SK-N-SH (cell line): ENCODE measurements at regions not wholly inside any gene's neighbourhood (a gene's known extent, or its start where the extent isn't known, plus 50 kb on each side); places are given as distances from the start of the nearest gene placed in this dataset.

Experiments
- CTCF ChIA-PET: fragments of 300-600, 350-600 bp; formaldehyde crosslinking; extraction: SDS; loops from one replicate; lab custom pipeline; 2021; lab: Yijun Ruan, JAX
- POLR2A ChIA-PET: fragments of 350-600 bp; sonication (Branson Sonifier 250); formaldehyde crosslinking; extraction: SDS; loops from one replicate; lab custom pipeline; 2020; ENCODE audit warnings: antibody characterized with exemption, inconsistent platforms; lab: Yijun Ruan, JAX
- DNase-seq: peaks from one replicate; pipeline ENCODE4 v3.0.0; 2012
- H2AFZ ChIP-seq: fragments of 200-600 bp; sonication (generic); 2 replicates; pipeline ENCODE4 v1.8.1; 2016; ENCODE audit warnings: antibody characterized with exemption, mild to moderate bottlenecking, low read depth
- H3F3A ChIP-seq: fragments of 200-600 bp; sonication (generic); replicated peaks from 2 replicates; pipeline ENCODE3; 2016; ENCODE audit warnings: antibody characterized with exemption, mild to moderate bottlenecking; ENCODE audit not compliant: insufficient read depth
- H3K27ac ChIP-seq, 2 experiments: fragments of 200-500 bp in 1 of 2; fragments of 200-600 bp in 1 of 2; sonication (Bioruptor generic) in 1 of 2; sonication (generic), shearing (Covaris generic) in 1 of 2; 2 replicates each; pipeline versions ENCODE4 v1.5.1 to v1.6.1; 2014 to 2016; ENCODE audit warnings: low read depth in 2 of 2, inconsistent platforms in 1 of 2, low read length in 1 of 2, mild to moderate bottlenecking in 1 of 2, mixed read lengths in 1 of 2
- H3K27me3 ChIP-seq: fragments of 200-600 bp; sonication (generic), shearing (Covaris generic); 2 replicates; pipeline ENCODE4 v1.6.1; 2016; ENCODE audit warnings: mixed run types; ENCODE audit not compliant: insufficient read depth
- H3K36me3 ChIP-seq, 2 experiments: fragments of 200-500 bp in 1 of 2; fragments of 200-600 bp in 1 of 2; sonication (Bioruptor generic) in 1 of 2; sonication (generic) in 1 of 2; replicated peaks in 1 of 2; 2 replicates each; pipeline versions ENCODE3 to v1.5.1; 2014 to 2016; ENCODE audit warnings: low read length in 1 of 2, mild to moderate bottlenecking in 1 of 2; ENCODE audit not compliant: insufficient read depth in 2 of 2, control insufficient read depth in 1 of 2
- H3K4me1 ChIP-seq, 2 experiments: fragments of 200-500 bp in 1 of 2; fragments of 200-600 bp in 1 of 2; sonication (Bioruptor generic) in 1 of 2; sonication (generic), shearing (Covaris generic) in 1 of 2; 2 replicates each; pipeline versions ENCODE4 v1.5.1 to v1.6.1; 2014 to 2016; ENCODE audit warnings: low read depth in 1 of 2, low read length in 1 of 2, mixed run types in 1 of 2; ENCODE audit not compliant: insufficient read depth in 2 of 2, control insufficient read depth in 1 of 2
- H3K4me2 ChIP-seq: fragments of 200-600 bp; sonication (generic), shearing (Covaris generic); 2 replicates; pipeline ENCODE4 v1.6.1; 2017; ENCODE audit warnings: mixed run types
- H3K4me3 ChIP-seq, 2 experiments: fragments of 200-500 bp in 1 of 2; fragments of 200-600 bp in 1 of 2; sonication (Bioruptor generic) in 1 of 2; sonication (generic), shearing (Covaris generic) in 1 of 2; 2 replicates each; pipeline versions ENCODE4 v1.5.1 to v1.8.1; 2014 to 2016; ENCODE audit warnings: low read depth in 2 of 2, inconsistent platforms in 1 of 2, low read length in 1 of 2, mild to moderate bottlenecking in 1 of 2, mixed read lengths in 1 of 2, moderate library complexity in 1 of 2
- H3K79me2 ChIP-seq: fragments of 200-600 bp; sonication (generic); 2 replicates; pipeline ENCODE4 v1.8.1; 2017; ENCODE audit warnings: mild to moderate bottlenecking; ENCODE audit not compliant: insufficient read depth
- H3K9ac ChIP-seq: fragments of 200-600 bp; sonication (generic); 2 replicates; pipeline ENCODE4 v1.6.1; 2017; ENCODE audit warnings: mixed run types
- H3K9me2 ChIP-seq: fragments of 200-600 bp; sonication (generic); 2 replicates; pipeline ENCODE4 v1.6.1; 2017; ENCODE audit warnings: mixed run types
- H3K9me3 ChIP-seq: fragments of 200-600 bp; sonication (generic); 2 replicates; pipeline ENCODE4 v1.6.1; 2017; ENCODE audit warnings: mixed run types, mild to moderate bottlenecking, moderate library complexity
- H4K20me1 ChIP-seq: fragments of 200-600 bp; sonication (generic); 2 replicates; pipeline ENCODE4 v1.6.1; 2017; ENCODE audit warnings: mild to moderate bottlenecking, mixed run types; ENCODE audit not compliant: insufficient read depth
- CHD2 ChIP-seq: fragments of 150-350 bp; IDR thresholded peaks from 2 replicates; pipeline ENCODE4 v1.6.1; 2018; ENCODE audit warnings: low read length; ENCODE audit not compliant: partially characterized antibody
- ELF1 ChIP-seq: IDR thresholded peaks from 2 replicates; pipeline ENCODE4 v1.4.0; 2012
- EZH2phosphoT487 ChIP-seq: fragments of 200-600 bp; sonication (generic); IDR thresholded peaks from 2 replicates; pipeline ENCODE4 v1.6.1; 2017; ENCODE audit warnings: low read depth, mixed run types, mild to moderate bottlenecking, antibody characterized with exemption, moderate library complexity, borderline replicate concordance
- FOSL2 ChIP-seq: IDR thresholded peaks from 2 replicates; pipeline ENCODE4 v1.4.0; 2012; ENCODE audit warnings: low read depth, mild to moderate bottlenecking, moderate library complexity, borderline replicate concordance
- GABPA ChIP-seq: IDR thresholded peaks from 2 replicates; pipeline ENCODE4 v1.4.0; 2012; ENCODE audit warnings: low read depth, mild to moderate bottlenecking
- GATA2 ChIP-seq: sonication (generic); formaldehyde crosslinking; IDR thresholded peaks from 2 replicates; pipeline ENCODE4 v1.5.0; 2020; ENCODE audit warnings: mild to moderate bottlenecking, missing genetic modification reagents
- JUND ChIP-seq: IDR thresholded peaks from 2 replicates; pipeline ENCODE4 v1.4.0; 2012
- MEF2A ChIP-seq: IDR thresholded peaks from 2 replicates; pipeline ENCODE4 v1.4.0; 2012; ENCODE audit warnings: low read depth, borderline replicate concordance
- MXI1 ChIP-seq: IDR thresholded peaks from 2 replicates; pipeline ENCODE4 v1.6.1; 2012; ENCODE audit warnings: mild to moderate bottlenecking, low read depth, low read length, improper control_type of control experiment
- NFIC ChIP-seq: IDR thresholded peaks from 2 replicates; pipeline ENCODE4 v1.4.0; 2012; ENCODE audit warnings: borderline replicate concordance
- POLR2AphosphoS5 ChIP-seq: IDR thresholded peaks from 2 replicates; pipeline ENCODE4 v1.6.1; 2012; ENCODE audit warnings: low read depth, low read length
- RAD21 ChIP-seq: IDR thresholded peaks from 2 replicates; pipeline ENCODE4 v1.6.1; 2012; ENCODE audit warnings: mild to moderate bottlenecking, low read length
- RCOR1 ChIP-seq: fragments of 150-350 bp; IDR thresholded peaks from 2 replicates; pipeline ENCODE4 v1.6.1; 2017; ENCODE audit warnings: antibody characterized with exemption, low read length
- RXRA ChIP-seq: IDR thresholded peaks from 2 replicates; pipeline ENCODE4 v1.4.0; 2012; ENCODE audit warnings: low read depth, mild to moderate bottlenecking, borderline replicate concordance
- SIN3A ChIP-seq: IDR thresholded peaks from 2 replicates; pipeline ENCODE4 v1.6.1; 2012; ENCODE audit warnings: low read depth, mild to moderate bottlenecking, low read length, moderate library complexity, borderline replicate concordance
- USF2 ChIP-seq: fragments of 150-350 bp; IDR thresholded peaks from 2 replicates; pipeline ENCODE4 v1.6.1; 2017; ENCODE audit warnings: antibody characterized with exemption, low read length, low read depth, borderline replicate concordance
- WGBS: methylation state at CpG from one replicate; pipeline ENCODE4 v1.1.6; 2017; ENCODE audit warnings: low lambda C conversion rate; 5-methylcytosine and 5-hydroxymethylcytosine counted together
- TF ChIP-seq, protein P1 (sequence below): IDR thresholded peaks from 2 replicates; pipeline ENCODE4 v1.4.0; 2012; ENCODE audit warnings: low read depth
- TF ChIP-seq, protein P2 (sequence below): fragments of 200-600 bp; sonication (generic); IDR thresholded peaks from 2 replicates; pipeline ENCODE4 v1.6.1; 2017; ENCODE audit warnings: antibody characterized with exemption, mild to moderate bottlenecking, moderate library complexity

- CTCF ChIA-PET = interaction anchor here (1.7 kb wide), 1 partner anchor 10 kb away, joined by 4 read pairs; no protein-coding TSS in a partner anchor
- H3F3A ChIP-seq = no peaks in the 10 kb centered on the region
- POLR2A ChIA-PET = no interaction called here
- no peak for DNase-seq
- TF ChIP-seq RCOR1 (no peak), GABPA (no peak), RAD21 (no peak), ELF1 (no peak), POLR2AphosphoS5 (no peak), USF2 (no peak), JUND (no peak), GATA2 (CRISPR knock-in tag) (no peak), NFIC (no peak), CHD2 (no peak), RXRA (no peak), MXI1 (no peak), EZH2phosphoT487 (no peak), SIN3A (no peak), MEF2A (no peak), FOSL2 (no peak)
- TF ChIP-seq, protein P1, sequence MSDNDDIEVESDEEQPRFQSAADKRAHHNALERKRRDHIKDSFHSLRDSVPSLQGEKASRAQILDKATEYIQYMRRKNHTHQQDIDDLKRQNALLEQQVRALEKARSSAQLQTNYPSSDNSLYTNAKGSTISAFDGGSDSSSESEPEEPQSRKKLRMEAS = no peak
- TF ChIP-seq, protein P2, sequence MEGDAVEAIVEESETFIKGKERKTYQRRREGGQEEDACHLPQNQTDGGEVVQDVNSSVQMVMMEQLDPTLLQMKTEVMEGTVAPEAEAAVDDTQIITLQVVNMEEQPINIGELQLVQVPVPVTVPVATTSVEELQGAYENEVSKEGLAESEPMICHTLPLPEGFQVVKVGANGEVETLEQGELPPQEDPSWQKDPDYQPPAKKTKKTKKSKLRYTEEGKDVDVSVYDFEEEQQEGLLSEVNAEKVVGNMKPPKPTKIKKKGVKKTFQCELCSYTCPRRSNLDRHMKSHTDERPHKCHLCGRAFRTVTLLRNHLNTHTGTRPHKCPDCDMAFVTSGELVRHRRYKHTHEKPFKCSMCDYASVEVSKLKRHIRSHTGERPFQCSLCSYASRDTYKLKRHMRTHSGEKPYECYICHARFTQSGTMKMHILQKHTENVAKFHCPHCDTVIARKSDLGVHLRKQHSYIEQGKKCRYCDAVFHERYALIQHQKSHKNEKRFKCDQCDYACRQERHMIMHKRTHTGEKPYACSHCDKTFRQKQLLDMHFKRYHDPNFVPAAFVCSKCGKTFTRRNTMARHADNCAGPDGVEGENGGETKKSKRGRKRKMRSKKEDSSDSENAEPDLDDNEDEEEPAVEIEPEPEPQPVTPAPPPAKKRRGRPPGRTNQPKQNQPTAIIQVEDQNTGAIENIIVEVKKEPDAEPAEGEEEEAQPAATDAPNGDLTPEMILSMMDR = no peak
- no peak overlapping the region for H3K4me3 ChIP-seq
- no peaks in the 10 kb centered on the region for H3K79me2 ChIP-seq
- peaks cover 0 to 3% of the 10 kb centered on the region in 2 experiments; a peak in 2 of 4 replicates for H3K4me1 ChIP-seq
- no peaks in the 10 kb centered on the region for H3K9me3 ChIP-seq
- no peaks in the 10 kb centered on the region for H3K27me3 ChIP-seq
- H3K4me2 ChIP-seq = no peak overlapping the region
- no peak overlapping the region for H3K27ac ChIP-seq
- 17% methylated on average over 1 of the region's 1 CpG for WGBS
- H4K20me1 ChIP-seq = no peaks in the 10 kb centered on the region
- H3K36me3 ChIP-seq = no peaks in the 10 kb centered on the region
- H2AFZ ChIP-seq = no peak overlapping the region
- H3K9ac ChIP-seq = no peak overlapping the region
- H3K9me2 ChIP-seq = no peaks in the 10 kb centered on the region
These were observed 252.7 kb downstream of the BTBD3 start for GRCh38 chr20:12170406-12170805.
